ENCODE measurements at regions not wholly inside any gene's neighbourhood (a gene's known extent, or its start where the extent isn't known, plus 50 kb on each side); places are given as distances from the start of the nearest gene placed in this dataset.

- no peak overlapping the region for H3K4me2 ChIP-seq (ENCODE audit: insufficient read depth in 1 of 2, low read depth in 2 of 2, low read length in 2 of 2)
- TF ChIP-seq KDM5A (IDR thresholded peaks at IDR 0.05; ENCODE audit: low read length) (no peak), SUZ12 (IDR thresholded peaks at IDR 0.05; ENCODE audit: low read length) (no peak), CHD1 (IDR thresholded peaks at IDR 0.05; ENCODE audit: low read depth, low read length) (no peak), SIN3A (conservative IDR thresholded peaks at IDR 0.05 in 1 of 2, IDR thresholded peaks at IDR 0.05 in 1 of 2; ENCODE audit: low read depth in 1 of 2, low read length in 2 of 2) (no peak)
- no peaks in the 10 kb centered on the region for H3K79me1 ChIP-seq (ENCODE audit: low read depth, low read length)
- H3K79me2 ChIP-seq (ENCODE audit: control insufficient read depth in 1 of 2, insufficient read depth in 2 of 2, low read length in 2 of 2): no peaks in the 10 kb centered on the region
- ChIA-PET CTCF (ENCODE audit: partially characterized antibody) (interaction anchor here (0.9 to 1.2 kb wide), 2 partner anchors 23 to 26 kb away, joined by 3 read pairs; no protein-coding TSS in a partner anchor), POLR2A (ENCODE audit: partially characterized antibody) (no interaction called here)
- H2AFZ ChIP-seq (ENCODE audit: low read length): no peak overlapping the region
- H3K9ac ChIP-seq (replicated peaks in 1 of 4; ENCODE audit: extremely low read depth in 1 of 4, low read depth in 3 of 4, low read length in 3 of 4): no peak overlapping the region
- no peak overlapping the region for H3K18ac ChIP-seq (ENCODE audit: extremely low read depth, low read length)
- no peak overlapping the region for H2AK5ac ChIP-seq (ENCODE audit: low read depth, low read length)
- H2BK5ac ChIP-seq (ENCODE audit: low read depth, low read length): no peak overlapping the region
- no peak overlapping the region for H2BK120ac ChIP-seq (replicated peaks; ENCODE audit: low read depth, low read length)
- H4K91ac ChIP-seq (replicated peaks; ENCODE audit: insufficient read length, low read length): no peak overlapping the region
- H3K4me1 ChIP-seq (replicated peaks in 1 of 4; ENCODE audit: control insufficient read depth in 3 of 4, insufficient read depth in 4 of 4, low read length in 3 of 4): no peaks in the 10 kb centered on the region
- DNase-seq (ENCODE audit: low read depth in 1 of 2, low spot score in 2 of 2) (no peak), FAIRE-seq (no peak)
- no peaks in the 10 kb centered on the region; the same call in 1 of the 2 replicates for H3K23me2 ChIP-seq (ENCODE audit: low read depth, low read length)
- H3K4me3 ChIP-seq (ENCODE audit: extremely low read depth in 1 of 4, insufficient read depth in 2 of 4, low read depth in 3 of 4, low read length in 4 of 4): no peak overlapping the region
- no peaks in the 10 kb centered on the region for H3K36me3 ChIP-seq (ENCODE audit: control insufficient read depth in 2 of 4, insufficient read depth in 4 of 4, low read length in 3 of 4)
- H2BK20ac ChIP-seq (ENCODE audit: low read length): no peak overlapping the region
- no peak overlapping the region for H3K4ac ChIP-seq (replicated peaks; ENCODE audit: insufficient read length, low read depth, low read length)
- H4K8ac ChIP-seq (ENCODE audit: extremely low read depth, insufficient read depth, low read length): no peak overlapping the region
- H3K56ac ChIP-seq (replicated peaks; ENCODE audit: insufficient read length, low read depth, low read length): no peak overlapping the region
- H3K14ac ChIP-seq (ENCODE audit: insufficient read length): no peak overlapping the region
- no peak overlapping the region for H3K23ac ChIP-seq (ENCODE audit: insufficient read length)
- H2BK12ac ChIP-seq (ENCODE audit: low read depth, low read length): no peak overlapping the region
- no peaks in the 10 kb centered on the region; a peak in 1 of 7 replicates for H3K27me3 ChIP-seq (replicated peaks in 1 of 4; ENCODE audit: control insufficient read depth in 3 of 4, extremely low read depth in 1 of 4, insufficient read depth in 3 of 4, low read length in 3 of 4)
- H3K9me3 ChIP-seq (ENCODE audit: insufficient read depth in 2 of 2, low read depth in 1 of 2, low read length in 1 of 2): no peaks in the 10 kb centered on the region
- H4K5ac ChIP-seq (ENCODE audit: insufficient read length, low read depth, low read length): no peak overlapping the region
- H3K27ac ChIP-seq (ENCODE audit: low read depth, low read length): no peak overlapping the region
- H4K20me1 ChIP-seq (replicated peaks in 1 of 2; ENCODE audit: control insufficient read depth in 1 of 2, insufficient read depth in 2 of 2, low read length in 2 of 2): no peaks in the 10 kb centered on the region
- H2BK15ac ChIP-seq (ENCODE audit: low read length): no peak overlapping the region; the same call in 1 of the 2 replicates
Measured at GRCh38 chr7:145134377-145134776, 298.5 kb upstream of the TPK1 start.
